Neural cell (in vitro differentiated cells): ENCODE measurements at regions not wholly inside any gene's neighbourhood (a gene's known extent, or its start where the extent isn't known, plus 50 kb on each side); places are given as distances from the start of the nearest gene placed in this dataset.

Experiments
- H2AFZ ChIP-seq: fragments of 200-600, 300-800 bp; sonication (generic), shearing (Covaris generic); 2 replicates; pipeline ENCODE4 v1.6.0; 2014; ENCODE audit warnings: low read depth, mild to moderate bottlenecking, antibody characterized with exemption, low read length, moderate library complexity
- H3F3A ChIP-seq: fragments of 200-600 bp; shearing (Covaris generic); 2 replicates; pipeline ENCODE4 v1.6.1; 2016; ENCODE audit warnings: mild to moderate bottlenecking, moderate library complexity, mixed read lengths, antibody characterized with exemption, low read length; ENCODE audit not compliant: insufficient read depth, poor library complexity, severe bottlenecking
- H3K27ac ChIP-seq: fragments of 200-600, 300-800 bp; sonication (generic), shearing (Covaris generic); 2 replicates; pipeline ENCODE4 v1.5.1; 2014; ENCODE audit warnings: mild to moderate bottlenecking, low read length, moderate library complexity
- H3K27me3 ChIP-seq: fragments of 300-800, 200-600 bp; sonication (generic), shearing (Covaris generic); 2 replicates; pipeline ENCODE4 v1.6.0; 2014; ENCODE audit warnings: mild to moderate bottlenecking, low read depth, low read length, moderate library complexity; ENCODE audit not compliant: insufficient read depth
- H3K36me3 ChIP-seq: fragments of 300-800, 200-600 bp; sonication (generic), shearing (Covaris generic); 2 replicates; pipeline ENCODE4 v1.5.1; 2014; ENCODE audit warnings: mild to moderate bottlenecking, antibody characterized with exemption, low read length, moderate library complexity; ENCODE audit not compliant: insufficient read depth
- H3K4me2 ChIP-seq: fragments of 300-800, 200-600 bp; sonication (generic), shearing (Covaris generic); 2 replicates; pipeline ENCODE4 v1.6.0; 2014; ENCODE audit warnings: mild to moderate bottlenecking, low read length
- H3K4me3 ChIP-seq: fragments of 300-800, 200-600 bp; sonication (generic), shearing (Covaris generic); 2 replicates; pipeline ENCODE4 v1.5.1; 2014; ENCODE audit warnings: mild to moderate bottlenecking, low read length, moderate library complexity
- H3K79me2 ChIP-seq: fragments of 200-600 bp; shearing (Covaris generic); replicated peaks from 2 replicates; pipeline ENCODE4 v1.6.0; 2014; ENCODE audit warnings: mild to moderate bottlenecking, low read length, moderate library complexity; ENCODE audit not compliant: insufficient read depth
- H3K9ac ChIP-seq: fragments of 300-800, 200-600 bp; sonication (generic), shearing (Covaris generic); 2 replicates; pipeline ENCODE4 v1.6.1; 2016; ENCODE audit warnings: mild to moderate bottlenecking, low read length, mixed read lengths
- H3K9me2 ChIP-seq: fragments of 200-600 bp; shearing (Covaris generic); 2 replicates; pipeline ENCODE4 v1.6.1; 2016; ENCODE audit warnings: mild to moderate bottlenecking, low read length, mixed read lengths; ENCODE audit not compliant: insufficient read depth
- H3K9me3 ChIP-seq: fragments of 200-600, 300-800 bp; sonication (generic), shearing (Covaris generic); 2 replicates; pipeline ENCODE4 v1.6.1; 2016; ENCODE audit warnings: mild to moderate bottlenecking, mixed run types, low read length, moderate library complexity, mixed read lengths
- H4K20me1 ChIP-seq: fragments of 200-600 bp; shearing (Covaris generic); 2 replicates; pipeline ENCODE4 v1.6.1; 2016; ENCODE audit warnings: mild to moderate bottlenecking, mixed run types; ENCODE audit not compliant: insufficient read depth
- EP300 ChIP-seq: fragments of 450-650 bp; conservative IDR thresholded peaks from 2 replicates; pipeline ENCODE4 v1.6.1; 2014; ENCODE audit warnings: antibody characterized with exemption, mild to moderate bottlenecking, moderate library complexity; ENCODE audit not compliant: poor library complexity, severe bottlenecking
- EZH2 ChIP-seq: fragments of 200-600, 300-800 bp; shearing (Covaris generic), sonication (generic); IDR thresholded peaks from 2 replicates; pipeline ENCODE4 v1.6.1; 2014; ENCODE audit warnings: antibody characterized with exemption, low read length, borderline replicate concordance, mild to moderate bottlenecking; ENCODE audit not compliant: insufficient read depth, poor library complexity, severe bottlenecking
- MXI1 ChIP-seq: fragments of 450-650 bp; conservative IDR thresholded peaks from 2 replicates; pipeline ENCODE4 v1.6.1; 2014; ENCODE audit warnings: antibody characterized with exemption, mild to moderate bottlenecking; ENCODE audit not compliant: poor library complexity, severe bottlenecking
- POLR2AphosphoS5 ChIP-seq: IDR thresholded peaks from 2 replicates; pipeline ENCODE4 v1.6.1; 2012
- RAD21 ChIP-seq: fragments of 450-650 bp; conservative IDR thresholded peaks from 2 replicates; pipeline ENCODE4 v1.6.1; 2014; ENCODE audit warnings: antibody characterized with exemption, mild to moderate bottlenecking, moderate library complexity
- SMC3 ChIP-seq: fragments of 450-650 bp; conservative IDR thresholded peaks from 2 replicates; pipeline ENCODE4 v1.6.1; 2014; ENCODE audit warnings: antibody characterized with exemption, mild to moderate bottlenecking, moderate library complexity; ENCODE audit not compliant: poor library complexity
- TAF1 ChIP-seq: IDR thresholded peaks from 2 replicates; pipeline ENCODE4 v1.6.1; 2012; ENCODE audit warnings: low read depth
- TF ChIP-seq, protein P1 (sequence below): IDR thresholded peaks from 2 replicates; pipeline ENCODE4 v1.6.1; 2012; ENCODE audit warnings: borderline replicate concordance
- TF ChIP-seq, protein P2 (sequence below): fragments of 450-650 bp; IDR thresholded peaks from 2 replicates; pipeline ENCODE4 v1.5.1; 2014; ENCODE audit warnings: antibody characterized with exemption, mild to moderate bottlenecking, moderate library complexity; ENCODE audit not compliant: poor library complexity, severe bottlenecking

DNA sequence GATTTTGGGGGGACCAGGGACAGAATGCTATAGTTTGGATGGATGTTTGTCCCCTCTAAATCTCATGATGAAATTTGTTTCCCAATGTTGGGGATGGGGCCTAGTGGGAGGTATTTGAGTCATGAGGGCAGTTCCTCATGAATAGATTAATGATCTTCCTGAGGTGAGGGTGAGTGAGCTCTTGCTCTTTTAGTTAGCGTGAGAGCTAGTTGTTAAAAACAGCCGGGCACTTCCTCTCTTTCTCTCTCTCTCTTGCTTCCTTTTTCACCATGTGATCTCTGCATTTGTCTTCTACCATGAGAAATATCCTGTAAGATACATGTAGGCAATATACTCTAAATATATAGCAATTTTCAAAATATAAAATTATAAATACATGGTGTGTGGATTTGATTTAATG is 290.8 kb upstream of the PCDH9 start:
- H3K27me3 ChIP-seq, result no peaks in the 10 kb centered on the region
- H3K9me3 ChIP-seq, result no peaks in the 10 kb centered on the region
- no peaks in the 10 kb centered on the region for H3F3A ChIP-seq
- H3K4me2 ChIP-seq, result no peak overlapping the region
- TF ChIP-seq EP300 (no peak), SMC3 (no peak)
- H3K36me3 ChIP-seq, result no peaks in the 10 kb centered on the region
- H2AFZ ChIP-seq, result no peak overlapping the region
- H3K9ac ChIP-seq, result no peak overlapping the region
- H3K79me2 ChIP-seq, result no peaks in the 10 kb centered on the region
- no peak overlapping the region for H3K27ac ChIP-seq
- H3K4me3 ChIP-seq, result no peak overlapping the region
- H4K20me1 ChIP-seq, result no peaks in the 10 kb centered on the region
- H3K9me2 ChIP-seq, result no peaks in the 10 kb centered on the region

DNA sequence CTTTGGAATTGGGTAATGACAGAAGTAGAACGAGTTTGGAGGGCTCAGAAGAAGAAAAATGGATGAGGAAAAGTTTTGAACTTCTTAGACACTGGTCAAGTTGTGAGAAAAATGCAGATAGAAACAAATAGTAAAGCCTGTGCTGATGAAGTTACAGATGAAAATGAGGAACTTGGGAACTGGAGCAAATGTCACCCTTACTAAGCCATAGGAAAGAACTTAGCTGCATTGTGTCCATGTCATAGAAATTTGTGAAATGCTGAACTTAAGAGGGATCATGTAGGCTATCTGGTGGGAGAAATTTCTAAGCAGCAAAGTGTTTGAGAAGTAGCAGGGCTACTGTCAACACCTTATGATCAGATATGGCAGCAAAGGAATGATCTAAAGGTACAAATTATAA is 289.2 kb upstream of the PCDH9 start:
- Histone ChIP-seq H3K9ac (no peak overlapping the region), H3K27me3 (no peaks in the 10 kb centered on the region), H3K4me3 (no peak overlapping the region), H3K36me3 (no peaks in the 10 kb centered on the region), H3F3A (no peaks in the 10 kb centered on the region), H3K27ac (no peak overlapping the region), H3K4me2 (no peak overlapping the region), H3K9me2 (no peaks in the 10 kb centered on the region), H3K9me3 (no peaks in the 10 kb centered on the region), H3K79me2 (no peaks in the 10 kb centered on the region), H4K20me1 (no peaks in the 10 kb centered on the region), H2AFZ (no peak overlapping the region)
- TF ChIP-seq EP300, result no peak
- TF ChIP-seq MXI1, result no peak
- TF ChIP-seq, protein P1, sequence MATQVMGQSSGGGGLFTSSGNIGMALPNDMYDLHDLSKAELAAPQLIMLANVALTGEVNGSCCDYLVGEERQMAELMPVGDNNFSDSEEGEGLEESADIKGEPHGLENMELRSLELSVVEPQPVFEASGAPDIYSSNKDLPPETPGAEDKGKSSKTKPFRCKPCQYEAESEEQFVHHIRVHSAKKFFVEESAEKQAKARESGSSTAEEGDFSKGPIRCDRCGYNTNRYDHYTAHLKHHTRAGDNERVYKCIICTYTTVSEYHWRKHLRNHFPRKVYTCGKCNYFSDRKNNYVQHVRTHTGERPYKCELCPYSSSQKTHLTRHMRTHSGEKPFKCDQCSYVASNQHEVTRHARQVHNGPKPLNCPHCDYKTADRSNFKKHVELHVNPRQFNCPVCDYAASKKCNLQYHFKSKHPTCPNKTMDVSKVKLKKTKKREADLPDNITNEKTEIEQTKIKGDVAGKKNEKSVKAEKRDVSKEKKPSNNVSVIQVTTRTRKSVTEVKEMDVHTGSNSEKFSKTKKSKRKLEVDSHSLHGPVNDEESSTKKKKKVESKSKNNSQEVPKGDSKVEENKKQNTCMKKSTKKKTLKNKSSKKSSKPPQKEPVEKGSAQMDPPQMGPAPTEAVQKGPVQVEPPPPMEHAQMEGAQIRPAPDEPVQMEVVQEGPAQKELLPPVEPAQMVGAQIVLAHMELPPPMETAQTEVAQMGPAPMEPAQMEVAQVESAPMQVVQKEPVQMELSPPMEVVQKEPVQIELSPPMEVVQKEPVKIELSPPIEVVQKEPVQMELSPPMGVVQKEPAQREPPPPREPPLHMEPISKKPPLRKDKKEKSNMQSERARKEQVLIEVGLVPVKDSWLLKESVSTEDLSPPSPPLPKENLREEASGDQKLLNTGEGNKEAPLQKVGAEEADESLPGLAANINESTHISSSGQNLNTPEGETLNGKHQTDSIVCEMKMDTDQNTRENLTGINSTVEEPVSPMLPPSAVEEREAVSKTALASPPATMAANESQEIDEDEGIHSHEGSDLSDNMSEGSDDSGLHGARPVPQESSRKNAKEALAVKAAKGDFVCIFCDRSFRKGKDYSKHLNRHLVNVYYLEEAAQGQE, result no peak
- no peak for TF ChIP-seq SMC3
- no peak for TF ChIP-seq RAD21

DNA sequence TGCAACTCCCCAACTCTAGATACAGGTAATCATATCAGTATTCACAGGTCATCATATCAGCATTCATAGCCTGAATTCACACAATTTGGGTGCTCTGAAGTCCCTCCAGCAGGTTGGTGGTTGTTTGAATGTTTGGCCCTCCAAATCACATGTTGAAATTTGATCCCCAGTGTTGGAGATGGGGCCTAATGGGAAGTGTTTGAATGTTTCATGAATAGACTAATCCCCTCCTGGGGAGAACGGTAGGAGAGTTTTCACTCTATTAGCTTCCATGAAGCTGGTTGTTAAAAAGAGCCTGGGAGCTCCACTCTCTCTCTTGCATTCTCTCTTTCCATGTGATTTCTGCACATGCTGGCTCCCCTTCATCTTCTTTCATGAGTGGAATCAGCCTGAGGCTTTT is 288.6 kb upstream of the PCDH9 start:
- Histone ChIP-seq H3K9ac (no peak overlapping the region), H3K36me3 (no peaks in the 10 kb centered on the region), H3K79me2 (no peaks in the 10 kb centered on the region), H2AFZ (no peak overlapping the region), H3K27me3 (no peaks in the 10 kb centered on the region), H3K4me3 (no peak overlapping the region), H3F3A (no peaks in the 10 kb centered on the region), H4K20me1 (no peaks in the 10 kb centered on the region), H3K9me3 (no peaks in the 10 kb centered on the region), H3K9me2 (no peaks in the 10 kb centered on the region), H3K4me2 (no peak overlapping the region), H3K27ac (no peak overlapping the region)
- TF ChIP-seq POLR2AphosphoS5 (no peak), TAF1 (no peak), MXI1 (no peak), SMC3 (no peak), RAD21 (no peak), EZH2 (no peak), EP300 (no peak)
- TF ChIP-seq, protein P2, sequence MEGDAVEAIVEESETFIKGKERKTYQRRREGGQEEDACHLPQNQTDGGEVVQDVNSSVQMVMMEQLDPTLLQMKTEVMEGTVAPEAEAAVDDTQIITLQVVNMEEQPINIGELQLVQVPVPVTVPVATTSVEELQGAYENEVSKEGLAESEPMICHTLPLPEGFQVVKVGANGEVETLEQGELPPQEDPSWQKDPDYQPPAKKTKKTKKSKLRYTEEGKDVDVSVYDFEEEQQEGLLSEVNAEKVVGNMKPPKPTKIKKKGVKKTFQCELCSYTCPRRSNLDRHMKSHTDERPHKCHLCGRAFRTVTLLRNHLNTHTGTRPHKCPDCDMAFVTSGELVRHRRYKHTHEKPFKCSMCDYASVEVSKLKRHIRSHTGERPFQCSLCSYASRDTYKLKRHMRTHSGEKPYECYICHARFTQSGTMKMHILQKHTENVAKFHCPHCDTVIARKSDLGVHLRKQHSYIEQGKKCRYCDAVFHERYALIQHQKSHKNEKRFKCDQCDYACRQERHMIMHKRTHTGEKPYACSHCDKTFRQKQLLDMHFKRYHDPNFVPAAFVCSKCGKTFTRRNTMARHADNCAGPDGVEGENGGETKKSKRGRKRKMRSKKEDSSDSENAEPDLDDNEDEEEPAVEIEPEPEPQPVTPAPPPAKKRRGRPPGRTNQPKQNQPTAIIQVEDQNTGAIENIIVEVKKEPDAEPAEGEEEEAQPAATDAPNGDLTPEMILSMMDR, result no peak
- TF ChIP-seq, protein P1, result no peak
